A673 (cell line): ENCODE measurements at regions not wholly inside any gene's neighbourhood (a gene's known extent, or its start where the extent isn't known, plus 50 kb on each side); places are given as distances from the start of the nearest gene placed in this dataset.

Experiments used
- EZH2 ChIP-seq: fragments of 200-600 bp; sonication (generic); IDR thresholded peaks from 2 replicates; pipeline ENCODE4 v1.6.1; 2017; ENCODE audit warnings: borderline replicate concordance, low read depth, mild to moderate bottlenecking, mixed read lengths, antibody characterized with exemption, low read length; ENCODE audit not compliant: poor library complexity, severe bottlenecking
- TF ChIP-seq, protein P1 (sequence below): fragments of 300-800, 200-600 bp; sonication (generic); conservative IDR thresholded peaks from 2 replicates; pipeline ENCODE4 v1.5.1; 2017; ENCODE audit warnings: low read depth, mild to moderate bottlenecking, antibody characterized with exemption, low read length, moderate library complexity, mixed read lengths

DNA sequence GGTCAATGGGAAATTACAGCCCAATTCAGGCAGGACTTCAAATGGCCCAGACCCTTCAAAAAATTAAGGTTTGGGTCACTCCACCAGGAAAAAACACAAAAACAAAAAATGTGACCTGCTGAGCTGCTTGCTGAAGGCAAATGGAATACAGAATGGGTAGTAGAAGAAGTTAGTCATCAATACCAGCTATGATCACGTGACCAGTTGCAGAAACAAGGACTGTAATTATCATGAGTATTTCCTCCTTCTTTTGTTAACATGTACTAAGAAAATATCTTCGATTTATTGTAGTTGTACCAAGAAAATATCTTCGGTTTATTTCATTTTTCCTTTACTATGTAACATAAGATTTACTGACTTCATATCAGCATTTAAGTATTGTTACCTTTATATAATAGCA is 1183.6 kb downstream of the CDH8 start:
- TF ChIP-seq, protein P1, sequence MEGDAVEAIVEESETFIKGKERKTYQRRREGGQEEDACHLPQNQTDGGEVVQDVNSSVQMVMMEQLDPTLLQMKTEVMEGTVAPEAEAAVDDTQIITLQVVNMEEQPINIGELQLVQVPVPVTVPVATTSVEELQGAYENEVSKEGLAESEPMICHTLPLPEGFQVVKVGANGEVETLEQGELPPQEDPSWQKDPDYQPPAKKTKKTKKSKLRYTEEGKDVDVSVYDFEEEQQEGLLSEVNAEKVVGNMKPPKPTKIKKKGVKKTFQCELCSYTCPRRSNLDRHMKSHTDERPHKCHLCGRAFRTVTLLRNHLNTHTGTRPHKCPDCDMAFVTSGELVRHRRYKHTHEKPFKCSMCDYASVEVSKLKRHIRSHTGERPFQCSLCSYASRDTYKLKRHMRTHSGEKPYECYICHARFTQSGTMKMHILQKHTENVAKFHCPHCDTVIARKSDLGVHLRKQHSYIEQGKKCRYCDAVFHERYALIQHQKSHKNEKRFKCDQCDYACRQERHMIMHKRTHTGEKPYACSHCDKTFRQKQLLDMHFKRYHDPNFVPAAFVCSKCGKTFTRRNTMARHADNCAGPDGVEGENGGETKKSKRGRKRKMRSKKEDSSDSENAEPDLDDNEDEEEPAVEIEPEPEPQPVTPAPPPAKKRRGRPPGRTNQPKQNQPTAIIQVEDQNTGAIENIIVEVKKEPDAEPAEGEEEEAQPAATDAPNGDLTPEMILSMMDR: no peak
- TF ChIP-seq EZH2: no peak
